ENCODE measurements at regions not wholly inside any gene's neighbourhood (a gene's known extent, or its start where the extent isn't known, plus 50 kb on each side); places are given as distances from the start of the nearest gene placed in this dataset.

GRCh38 chr17:79484600-79485418, 126.0 kb downstream of the RBFOX3 start:
- Histone ChIP-seq H3K36me3 (no peaks in the 10 kb centered on the region), H3K9me3 (no peaks in the 10 kb centered on the region), H3K27ac (no peak overlapping the region), H3K4me3 (no peak overlapping the region), H3K27me3 (ENCODE audit: low read depth) (peaks cover 65% of the 10 kb centered on the region), H3K4me1 (no peaks in the 10 kb centered on the region)
- intact Hi-C loops (cut with DNase I) = no loop called here
- no peak for ATAC-seq
- TF ChIP-seq, protein P1, sequence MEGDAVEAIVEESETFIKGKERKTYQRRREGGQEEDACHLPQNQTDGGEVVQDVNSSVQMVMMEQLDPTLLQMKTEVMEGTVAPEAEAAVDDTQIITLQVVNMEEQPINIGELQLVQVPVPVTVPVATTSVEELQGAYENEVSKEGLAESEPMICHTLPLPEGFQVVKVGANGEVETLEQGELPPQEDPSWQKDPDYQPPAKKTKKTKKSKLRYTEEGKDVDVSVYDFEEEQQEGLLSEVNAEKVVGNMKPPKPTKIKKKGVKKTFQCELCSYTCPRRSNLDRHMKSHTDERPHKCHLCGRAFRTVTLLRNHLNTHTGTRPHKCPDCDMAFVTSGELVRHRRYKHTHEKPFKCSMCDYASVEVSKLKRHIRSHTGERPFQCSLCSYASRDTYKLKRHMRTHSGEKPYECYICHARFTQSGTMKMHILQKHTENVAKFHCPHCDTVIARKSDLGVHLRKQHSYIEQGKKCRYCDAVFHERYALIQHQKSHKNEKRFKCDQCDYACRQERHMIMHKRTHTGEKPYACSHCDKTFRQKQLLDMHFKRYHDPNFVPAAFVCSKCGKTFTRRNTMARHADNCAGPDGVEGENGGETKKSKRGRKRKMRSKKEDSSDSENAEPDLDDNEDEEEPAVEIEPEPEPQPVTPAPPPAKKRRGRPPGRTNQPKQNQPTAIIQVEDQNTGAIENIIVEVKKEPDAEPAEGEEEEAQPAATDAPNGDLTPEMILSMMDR (IDR thresholded peaks at IDR 0.05) = no peak
- DNase-seq = no peak

DNA sequence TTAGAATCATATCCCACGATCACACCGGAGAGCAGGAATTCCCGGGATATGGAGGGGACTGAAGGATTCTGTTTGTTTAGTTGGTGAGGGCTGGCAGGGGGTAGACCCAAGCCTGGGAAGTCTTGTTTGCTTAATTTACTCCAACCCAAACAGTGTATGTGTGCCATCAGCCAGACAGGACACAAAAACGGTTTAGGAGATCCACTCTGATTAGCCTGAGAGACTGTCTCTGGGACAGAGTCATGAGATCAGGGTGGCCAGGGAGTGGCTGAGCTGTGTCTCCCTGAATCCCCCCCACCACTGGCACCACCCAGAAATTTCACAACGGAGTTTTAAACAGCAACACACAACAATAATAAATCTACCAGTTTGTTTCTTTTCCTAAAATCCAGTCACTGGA, 127.0 kb downstream of the RBFOX3 start:
- ATAC-seq (no peak), DNase-seq (no peak)
- TF ChIP-seq, protein P1 (IDR thresholded peaks at IDR 0.05) = no peak
- intact Hi-C loops (cut with DNase I) = no loop called here
- no peaks in the 10 kb centered on the region for H3K36me3 ChIP-seq
- no peak overlapping the region for H3K4me3 ChIP-seq
- no peaks in the 10 kb centered on the region for H3K9me3 ChIP-seq
- H3K27ac ChIP-seq = no peak overlapping the region
- H3K4me1 ChIP-seq = no peaks in the 10 kb centered on the region
- peaks cover 70% of the 10 kb centered on the region for H3K27me3 ChIP-seq (ENCODE audit: low read depth)

DNA sequence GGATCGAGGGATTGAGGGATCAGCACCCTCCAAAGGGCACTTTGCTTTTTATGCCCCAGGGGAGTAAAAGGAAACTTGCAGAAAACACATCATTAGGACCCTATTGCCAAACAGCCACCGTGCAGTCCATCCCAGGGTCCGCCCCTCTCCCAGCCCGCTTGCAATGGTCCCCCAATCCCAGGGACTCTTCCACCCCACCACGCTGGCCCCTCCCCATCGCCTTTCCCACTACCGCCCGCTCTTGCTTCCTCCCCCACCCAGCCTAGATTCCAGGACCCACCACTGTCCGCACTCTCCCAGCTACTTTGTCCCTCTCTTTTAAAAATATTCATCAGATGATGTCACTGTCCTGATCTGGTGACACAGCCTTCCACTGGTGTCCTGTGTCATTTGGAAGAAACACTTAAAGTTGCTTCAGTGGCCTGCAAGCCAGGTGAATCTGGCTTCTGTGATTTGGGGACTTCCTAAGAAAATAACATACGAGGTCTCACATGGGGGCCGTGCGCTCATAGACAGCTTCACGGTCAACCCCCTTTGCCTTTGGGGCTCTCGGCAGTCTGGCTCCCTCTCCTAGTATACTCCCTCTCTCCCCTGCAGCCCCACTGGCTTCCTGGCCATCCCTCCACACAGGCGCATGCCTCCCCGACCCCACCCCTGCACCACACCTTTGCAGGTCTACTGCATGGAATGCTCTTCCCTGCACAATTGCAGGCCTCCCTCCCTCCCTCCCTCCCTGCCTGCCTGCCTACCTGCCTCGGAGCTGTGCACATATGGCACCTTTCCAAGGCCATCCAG, 127.9 kb downstream of the RBFOX3 start:
- intact Hi-C loops (cut with DNase I) = no loop called here
- Histone ChIP-seq H3K4me3 (no peak overlapping the region), H3K27ac (no peak overlapping the region), H3K9me3 (no peaks in the 10 kb centered on the region), H3K27me3 (ENCODE audit: low read depth) (peaks cover 70% of the 10 kb centered on the region), H3K4me1 (no peaks in the 10 kb centered on the region), H3K36me3 (no peaks in the 10 kb centered on the region)
- ATAC-seq (no peak), DNase-seq (no peak)
- TF ChIP-seq, protein P1 (IDR thresholded peaks at IDR 0.05) = no peak

DNA sequence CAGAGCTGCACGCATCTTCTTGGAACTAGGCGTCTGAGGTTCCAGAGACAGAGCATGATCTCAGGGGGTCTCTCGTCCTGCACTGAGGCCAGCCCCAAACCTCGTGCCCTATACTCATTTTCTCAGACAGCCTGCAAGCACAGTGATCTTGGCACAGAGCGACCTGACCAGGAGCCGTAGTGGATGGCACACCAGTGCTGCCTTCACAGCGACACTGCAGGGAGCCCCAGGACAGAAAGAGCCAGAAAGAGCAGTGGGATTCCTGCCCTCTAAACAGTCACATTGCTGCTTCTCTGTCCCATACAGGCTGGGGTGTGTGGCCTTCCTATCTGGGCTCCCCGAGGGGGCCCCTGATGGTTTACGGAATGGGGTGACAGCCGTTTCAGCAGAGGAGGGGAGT, 131.0 kb downstream of the RBFOX3 start:
- no peak for ATAC-seq
- intact Hi-C loops (cut with DNase I) = no loop called here
- TF ChIP-seq, protein P1 (IDR thresholded peaks at IDR 0.05) = no peak
- Histone ChIP-seq H3K27me3 (ENCODE audit: low read depth) (peaks cover 59% of the 10 kb centered on the region), H3K36me3 (no peaks in the 10 kb centered on the region), H3K27ac (no peak overlapping the region), H3K9me3 (no peaks in the 10 kb centered on the region), H3K4me1 (no peaks in the 10 kb centered on the region), H3K4me3 (no peak overlapping the region)
- no peak for DNase-seq

- TF ChIP-seq, protein P1 (IDR thresholded peaks at IDR 0.05) = no peak
- Histone ChIP-seq H3K4me1 (no peaks in the 10 kb centered on the region), H3K27me3 (ENCODE audit: low read depth) (peaks cover 60% of the 10 kb centered on the region), H3K9me3 (no peaks in the 10 kb centered on the region), H3K27ac (no peak overlapping the region), H3K36me3 (no peaks in the 10 kb centered on the region), H3K4me3 (no peak overlapping the region)
- no peak for ATAC-seq
- intact Hi-C loops (cut with DNase I) = no loop called here
- no peak for DNase-seq
Measured at GRCh38 chr17:79478841-79479240, 132.0 kb downstream of the RBFOX3 start.

Measured in lower lobe of right lung (tissue), 2 donors.